ENCODE measurements at regions not wholly inside any gene's neighbourhood (a gene's known extent, or its start where the extent isn't known, plus 50 kb on each side); places are given as distances from the start of the nearest gene placed in this dataset.

- H3K27ac ChIP-seq (ENCODE audit: low read depth in 1 of 2, low read length in 1 of 2), result no peak overlapping the region
- H3K9me3 ChIP-seq (ENCODE audit: control insufficient read depth in 4 of 4, insufficient read depth in 3 of 4, low read length in 3 of 4), result no peaks in the 10 kb centered on the region
- no peak overlapping the region for H3K4me3 ChIP-seq
- ATAC-seq (ENCODE audit: insufficient read depth, low FRiP score), result no peak
- H3K4me1 ChIP-seq (ENCODE audit: control insufficient read depth in 5 of 5, insufficient read depth in 5 of 5, low read length in 5 of 5), result no peaks in the 10 kb centered on the region
- DNase-seq, result no peak
- H3K9ac ChIP-seq (ENCODE audit: insufficient read depth in 1 of 2, low read length in 2 of 2), result no peak overlapping the region
- H3K36me3 ChIP-seq (ENCODE audit: control insufficient read depth in 4 of 4, insufficient read depth in 4 of 4, low read length in 4 of 4), result no peaks in the 10 kb centered on the region
- TF ChIP-seq, protein P1, sequence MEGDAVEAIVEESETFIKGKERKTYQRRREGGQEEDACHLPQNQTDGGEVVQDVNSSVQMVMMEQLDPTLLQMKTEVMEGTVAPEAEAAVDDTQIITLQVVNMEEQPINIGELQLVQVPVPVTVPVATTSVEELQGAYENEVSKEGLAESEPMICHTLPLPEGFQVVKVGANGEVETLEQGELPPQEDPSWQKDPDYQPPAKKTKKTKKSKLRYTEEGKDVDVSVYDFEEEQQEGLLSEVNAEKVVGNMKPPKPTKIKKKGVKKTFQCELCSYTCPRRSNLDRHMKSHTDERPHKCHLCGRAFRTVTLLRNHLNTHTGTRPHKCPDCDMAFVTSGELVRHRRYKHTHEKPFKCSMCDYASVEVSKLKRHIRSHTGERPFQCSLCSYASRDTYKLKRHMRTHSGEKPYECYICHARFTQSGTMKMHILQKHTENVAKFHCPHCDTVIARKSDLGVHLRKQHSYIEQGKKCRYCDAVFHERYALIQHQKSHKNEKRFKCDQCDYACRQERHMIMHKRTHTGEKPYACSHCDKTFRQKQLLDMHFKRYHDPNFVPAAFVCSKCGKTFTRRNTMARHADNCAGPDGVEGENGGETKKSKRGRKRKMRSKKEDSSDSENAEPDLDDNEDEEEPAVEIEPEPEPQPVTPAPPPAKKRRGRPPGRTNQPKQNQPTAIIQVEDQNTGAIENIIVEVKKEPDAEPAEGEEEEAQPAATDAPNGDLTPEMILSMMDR (IDR thresholded peaks at IDR 0.05; ENCODE audit: control extremely low read depth, extremely low read depth), result no peak
- no peaks in the 10 kb centered on the region for H3K27me3 ChIP-seq (ENCODE audit: control insufficient read depth in 3 of 3, insufficient read depth in 3 of 3, low read length in 2 of 3)
These were observed 250.0 kb upstream of the DCC start for GRCh38 chr18:52090005-52090404.

- no peak overlapping the region for H3K9ac ChIP-seq (ENCODE audit: insufficient read depth in 1 of 2, low read length in 2 of 2)
- no peak overlapping the region for H3K4me3 ChIP-seq
- ATAC-seq (ENCODE audit: insufficient read depth, low FRiP score), result no peak
- 84 to 89% methylated on average over 1 of the region's 1 CpG for WGBS, 2 donors
- H3K4me1 ChIP-seq (ENCODE audit: control insufficient read depth in 5 of 5, insufficient read depth in 5 of 5, low read length in 5 of 5), result no peaks in the 10 kb centered on the region
- no peak overlapping the region for H3K27ac ChIP-seq (ENCODE audit: low read depth in 1 of 2, low read length in 1 of 2)
- DNase-seq, result no peak
- no peaks in the 10 kb centered on the region for H3K9me3 ChIP-seq (ENCODE audit: control insufficient read depth in 4 of 4, insufficient read depth in 3 of 4, low read length in 3 of 4)
- no peaks in the 10 kb centered on the region for H3K27me3 ChIP-seq (ENCODE audit: control insufficient read depth in 3 of 3, insufficient read depth in 3 of 3, low read length in 2 of 3)
- TF ChIP-seq, protein P1 (IDR thresholded peaks at IDR 0.05; ENCODE audit: control extremely low read depth, extremely low read depth), result no peak
- no peaks in the 10 kb centered on the region for H3K36me3 ChIP-seq (ENCODE audit: control insufficient read depth in 4 of 4, insufficient read depth in 4 of 4, low read length in 4 of 4)
These were observed 246.8 kb upstream of the DCC start for GRCh38 chr18:52093171-52093570.

- Histone ChIP-seq H3K9ac (ENCODE audit: insufficient read depth in 1 of 2, low read length in 2 of 2) (no peak overlapping the region), H3K4me3 (no peak overlapping the region), H3K36me3 (ENCODE audit: control insufficient read depth in 4 of 4, insufficient read depth in 4 of 4, low read length in 4 of 4) (no peaks in the 10 kb centered on the region), H3K27me3 (ENCODE audit: control insufficient read depth in 3 of 3, insufficient read depth in 3 of 3, low read length in 2 of 3) (no peaks in the 10 kb centered on the region), H3K9me3 (ENCODE audit: control insufficient read depth in 4 of 4, insufficient read depth in 3 of 4, low read length in 3 of 4) (no peaks in the 10 kb centered on the region), H3K4me1 (ENCODE audit: control insufficient read depth in 5 of 5, insufficient read depth in 5 of 5, low read length in 5 of 5) (no peaks in the 10 kb centered on the region), H3K27ac (ENCODE audit: low read depth in 1 of 2, low read length in 1 of 2) (no peak overlapping the region)
- TF ChIP-seq, protein P1 (IDR thresholded peaks at IDR 0.05; ENCODE audit: control extremely low read depth, extremely low read depth), result no peak
- DNase-seq (no peak), ATAC-seq (ENCODE audit: insufficient read depth, low FRiP score) (no peak)
These were observed 221.3 kb upstream of the DCC start for GRCh38 chr18:52118684-52119083.

DNA sequence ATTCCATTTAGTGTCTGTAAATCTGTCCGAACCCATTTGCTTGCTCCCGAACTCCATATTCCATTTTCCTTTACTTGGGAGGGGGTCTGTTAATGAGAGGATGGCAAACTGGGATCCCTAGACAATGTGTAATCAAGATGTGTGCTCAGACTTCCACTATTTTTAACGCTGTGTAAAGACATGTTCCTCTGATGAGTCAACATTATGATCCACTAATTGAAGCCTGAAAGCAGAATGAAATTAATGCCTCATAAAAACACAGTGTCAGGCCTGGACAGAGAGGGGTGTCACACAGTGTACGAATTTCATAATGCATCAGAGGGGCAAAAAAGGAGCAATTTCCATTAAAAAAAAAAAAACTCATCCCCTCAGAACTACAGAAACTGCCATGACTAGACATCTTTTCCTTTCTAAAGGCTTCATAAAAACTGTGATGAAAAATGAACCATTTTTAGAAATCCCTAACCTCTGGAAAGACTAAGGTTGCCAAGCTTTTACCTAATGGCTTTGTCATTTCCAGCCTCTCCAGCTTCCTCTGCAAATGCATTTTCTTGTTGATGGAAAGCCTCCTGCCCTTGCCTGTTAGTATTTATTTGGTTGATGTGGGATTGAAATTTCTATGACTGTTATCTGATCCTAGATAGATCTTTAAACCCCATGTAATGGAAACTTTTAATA lies 209.2 kb upstream of the DCC start:
- Histone ChIP-seq H3K27ac (ENCODE audit: low read depth in 1 of 2, low read length in 1 of 2) (no peak overlapping the region), H3K36me3 (ENCODE audit: control insufficient read depth in 4 of 4, insufficient read depth in 4 of 4, low read length in 4 of 4) (no peaks in the 10 kb centered on the region), H3K4me3 (no peak overlapping the region), H3K4me1 (ENCODE audit: control insufficient read depth in 5 of 5, insufficient read depth in 5 of 5, low read length in 5 of 5) (no peaks in the 10 kb centered on the region), H3K9ac (ENCODE audit: insufficient read depth in 1 of 2, low read length in 2 of 2) (no peak overlapping the region), H3K9me3 (ENCODE audit: control insufficient read depth in 4 of 4, insufficient read depth in 3 of 4, low read length in 3 of 4) (peaks cover 0 to 7% (median 4%) of the 10 kb centered on the region in 4 donors), H3K27me3 (ENCODE audit: control insufficient read depth in 3 of 3, insufficient read depth in 3 of 3, low read length in 2 of 3) (no peaks in the 10 kb centered on the region)
- TF ChIP-seq, protein P1 (IDR thresholded peaks at IDR 0.05; ENCODE audit: control extremely low read depth, extremely low read depth), result no peak
- DNase-seq (no peak), ATAC-seq (ENCODE audit: insufficient read depth, low FRiP score) (no peak)
- WGBS, 2 donors, result 75 to 85% methylated on average over 4 of the region's 4 CpGs

Measured in lung (tissue), 11 donors.